Mucosa of descending colon (tissue), 3 donors: ENCODE measurements at regions not wholly inside any gene's neighbourhood (a gene's known extent, or its start where the extent isn't known, plus 50 kb on each side); places are given as distances from the start of the nearest gene placed in this dataset.

Source experiments
- ATAC-seq: fragments of 200-7000 bp; cut with Tn5 transposase; one replicate; pipeline ENCODE4 v1.9.1; 2020; ENCODE audit warnings: mild to moderate bottlenecking, moderate library complexity
- DNase-seq, 3 donors: peaks; one replicate each; pipeline ENCODE4 v3.0.0-alpha.2; 2020
- H3K36me3 ChIP-seq: fragments of 200-600 bp; one replicate; pipeline ENCODE4 v1.8.0; 2021; ENCODE audit warnings: low read depth, mild to moderate bottlenecking
- H3K4me1 ChIP-seq: fragments of 200-600 bp; one replicate; pipeline ENCODE4 v1.8.0; 2021; ENCODE audit warnings: low read depth, mild to moderate bottlenecking
- H3K4me3 ChIP-seq: fragments of 200-600 bp; one replicate; pipeline ENCODE4 v1.8.0; 2021; ENCODE audit warnings: mild to moderate bottlenecking
- H3K9me3 ChIP-seq: fragments of 200-600 bp; one replicate; pipeline ENCODE4 v1.8.0; 2021; ENCODE audit warnings: mild to moderate bottlenecking
- intact Hi-C, 2 donors: fragments of 100-400 bp; cut with DNase I in 1 of 2; cut with micrococcal nuclease in 1 of 2; formaldehyde crosslinking; loops; one replicate each; pipeline versions ENCODE4 v1.11.0 to v1.11.1; 2022; cut with DNase I, micrococcal nuclease
- TF ChIP-seq, protein P1 (sequence below): fragments of 200-600 bp; IDR thresholded peaks from one replicate; pipeline ENCODE4 v1.8.0; 2022; ENCODE audit warnings: antibody characterized with exemption, mild to moderate bottlenecking
- donor health status: DM: no; HTN: no; CAD: no; lungs with moderate emphysema.
- donor health status: DM: no; HTN: no; CAD: no.
- donor health status: DM: no; HTN: yes; CAD: no.

- ATAC-seq (no peak), DNase-seq (no peak)
- no peaks in the 10 kb centered on the region for H3K36me3 ChIP-seq
- intact Hi-C loops = no loop called here
- H3K4me3 ChIP-seq = no peak overlapping the region
- TF ChIP-seq, protein P1, sequence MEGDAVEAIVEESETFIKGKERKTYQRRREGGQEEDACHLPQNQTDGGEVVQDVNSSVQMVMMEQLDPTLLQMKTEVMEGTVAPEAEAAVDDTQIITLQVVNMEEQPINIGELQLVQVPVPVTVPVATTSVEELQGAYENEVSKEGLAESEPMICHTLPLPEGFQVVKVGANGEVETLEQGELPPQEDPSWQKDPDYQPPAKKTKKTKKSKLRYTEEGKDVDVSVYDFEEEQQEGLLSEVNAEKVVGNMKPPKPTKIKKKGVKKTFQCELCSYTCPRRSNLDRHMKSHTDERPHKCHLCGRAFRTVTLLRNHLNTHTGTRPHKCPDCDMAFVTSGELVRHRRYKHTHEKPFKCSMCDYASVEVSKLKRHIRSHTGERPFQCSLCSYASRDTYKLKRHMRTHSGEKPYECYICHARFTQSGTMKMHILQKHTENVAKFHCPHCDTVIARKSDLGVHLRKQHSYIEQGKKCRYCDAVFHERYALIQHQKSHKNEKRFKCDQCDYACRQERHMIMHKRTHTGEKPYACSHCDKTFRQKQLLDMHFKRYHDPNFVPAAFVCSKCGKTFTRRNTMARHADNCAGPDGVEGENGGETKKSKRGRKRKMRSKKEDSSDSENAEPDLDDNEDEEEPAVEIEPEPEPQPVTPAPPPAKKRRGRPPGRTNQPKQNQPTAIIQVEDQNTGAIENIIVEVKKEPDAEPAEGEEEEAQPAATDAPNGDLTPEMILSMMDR = no peak
- H3K4me1 ChIP-seq = no peaks in the 10 kb centered on the region
- no peaks in the 10 kb centered on the region for H3K9me3 ChIP-seq
Observed at GRCh38 chr2:219906114-219907010, 278.9 kb downstream of the SLC4A3 start.

GRCh38 chr2:219907011-219907365 lies 279.6 kb downstream of the SLC4A3 start:
- Histone ChIP-seq H3K36me3 (no peaks in the 10 kb centered on the region), H3K9me3 (no peaks in the 10 kb centered on the region), H3K4me3 (no peak overlapping the region), H3K4me1 (no peaks in the 10 kb centered on the region)
- DNase-seq (no peak), ATAC-seq (no peak)
- intact Hi-C loops = no loop called here
- TF ChIP-seq, protein P1 = no peak

GRCh38 chr2:219908538-219908937 lies 281.1 kb downstream of the SLC4A3 start:
- H3K36me3 ChIP-seq = no peaks in the 10 kb centered on the region
- TF ChIP-seq, protein P1 = no peak
- DNase-seq = no peak
- no peaks in the 10 kb centered on the region for H3K4me1 ChIP-seq
- ATAC-seq = no peak
- no peaks in the 10 kb centered on the region for H3K9me3 ChIP-seq
- H3K4me3 ChIP-seq = no peak overlapping the region
- intact Hi-C loops = no loop called here

DNA sequence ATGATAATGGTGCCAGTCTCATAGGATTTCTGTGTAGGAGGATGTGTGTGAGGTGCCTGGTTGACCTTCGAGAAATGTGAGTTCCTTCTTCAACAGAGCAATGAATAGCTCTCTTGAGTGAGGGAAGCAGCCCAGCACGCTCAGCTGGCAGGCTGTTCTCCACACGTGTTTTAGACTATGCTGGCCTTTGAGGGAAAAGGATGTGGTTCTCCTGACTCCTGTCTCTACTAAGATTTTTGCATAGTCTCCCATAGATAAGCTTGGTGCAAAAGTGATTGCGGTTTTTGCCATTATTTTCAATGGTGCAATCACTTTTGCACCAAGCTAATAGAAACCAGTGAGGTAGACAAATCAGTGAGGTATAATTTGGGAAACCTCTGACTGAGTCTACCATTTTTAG lies 284.1 kb downstream of the SLC4A3 start:
- no peak overlapping the region for H3K4me3 ChIP-seq
- no peaks in the 10 kb centered on the region for H3K36me3 ChIP-seq
- DNase-seq (no peak), ATAC-seq (no peak)
- no peaks in the 10 kb centered on the region for H3K9me3 ChIP-seq
- TF ChIP-seq, protein P1 = no peak
- H3K4me1 ChIP-seq = no peaks in the 10 kb centered on the region
- intact Hi-C loops = no loop called here

- Histone ChIP-seq H3K4me1 (no peaks in the 10 kb centered on the region), H3K9me3 (no peaks in the 10 kb centered on the region), H3K36me3 (no peaks in the 10 kb centered on the region), H3K4me3 (no peak overlapping the region)
- intact Hi-C loops = no loop called here
- TF ChIP-seq, protein P1 = no peak
- DNase-seq = no peak
- no peak for ATAC-seq
Observed at GRCh38 chr2:219912491-219912921, 285.1 kb downstream of the SLC4A3 start.
